HUDEP-2 (cell line): ENCODE measurements at regions not wholly inside any gene's neighbourhood (a gene's known extent, or its start where the extent isn't known, plus 50 kb on each side); places are given as distances from the start of the nearest gene placed in this dataset.
A peak's percentile ranks its signal among the peaks of the same experiment; 100 is the strongest.
"Not testable (repeated sequence)": the region's sequence is repeated elsewhere in the genome, so short reads cannot be mapped to it uniquely, and the experiment has no call there.

ENCODE experiments used
- DNase-seq, 76 experiments: peaks; one replicate each; lab custom pipeline; 2025; ENCODE audit not compliant: unreplicated experiment in 76 of 76; lab: John Stamatoyannopoulos, UW

DNA sequence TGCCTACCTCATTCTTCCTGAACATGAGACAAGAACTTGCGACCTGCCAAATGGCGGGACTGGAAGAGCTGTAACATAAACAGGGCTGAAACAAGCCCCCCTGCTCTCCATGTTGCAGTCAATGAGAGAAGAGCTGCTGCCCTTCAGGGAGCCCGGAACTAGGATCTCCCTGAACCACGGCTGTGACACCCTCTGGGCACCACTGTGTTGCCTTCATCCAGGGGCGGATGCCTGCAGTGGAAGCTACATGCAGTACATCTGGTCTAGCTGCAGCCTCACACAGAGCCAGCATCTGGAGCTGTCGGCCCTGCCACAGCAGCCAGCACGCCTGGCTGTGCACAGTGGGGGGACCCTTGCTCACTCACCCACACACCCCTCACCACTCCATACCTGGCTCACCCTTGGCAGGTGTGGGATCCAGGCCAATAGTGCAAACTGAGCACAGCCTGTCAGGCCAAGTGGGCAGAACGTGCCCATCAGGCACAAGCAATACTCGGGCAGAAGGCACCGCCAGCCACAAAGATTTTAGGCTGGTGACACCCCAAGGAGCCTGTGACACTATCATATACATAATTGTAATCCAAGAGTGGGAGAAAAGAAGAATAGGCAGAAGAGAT, 451.3 kb downstream of the HTR1B start:
- DNase-seq = no peak

DNA sequence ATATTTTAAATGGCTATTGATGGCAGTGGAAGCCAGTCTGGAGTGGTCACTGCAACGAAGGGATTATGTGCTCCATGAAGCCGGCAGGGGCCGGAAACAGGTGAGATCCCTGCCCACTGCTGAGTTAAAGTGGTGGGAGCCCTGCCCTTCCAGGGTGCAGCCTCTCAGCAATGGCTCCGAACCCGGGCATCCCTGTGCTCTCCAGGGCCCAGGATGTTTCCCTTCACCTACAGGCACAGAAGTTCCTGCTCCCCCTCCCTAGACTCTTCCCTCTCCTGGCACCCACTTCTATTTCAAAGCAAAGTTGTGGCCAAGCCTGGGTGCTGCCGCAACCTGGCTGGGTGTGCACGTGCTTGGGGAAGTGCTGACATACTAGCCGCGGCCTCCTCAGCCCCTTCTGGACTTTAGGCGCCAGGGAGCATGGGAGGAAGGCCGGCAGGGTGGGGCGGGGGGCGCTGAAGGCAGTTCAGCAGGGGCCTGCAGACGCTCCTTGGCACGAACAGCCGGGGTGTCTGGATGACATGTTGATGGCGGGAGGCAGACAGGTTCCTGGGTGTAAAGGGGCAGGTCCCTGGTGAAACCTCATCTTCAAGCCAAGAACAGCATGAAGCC, 452.3 kb downstream of the HTR1B start:
- DNase-seq = no peak

DNA sequence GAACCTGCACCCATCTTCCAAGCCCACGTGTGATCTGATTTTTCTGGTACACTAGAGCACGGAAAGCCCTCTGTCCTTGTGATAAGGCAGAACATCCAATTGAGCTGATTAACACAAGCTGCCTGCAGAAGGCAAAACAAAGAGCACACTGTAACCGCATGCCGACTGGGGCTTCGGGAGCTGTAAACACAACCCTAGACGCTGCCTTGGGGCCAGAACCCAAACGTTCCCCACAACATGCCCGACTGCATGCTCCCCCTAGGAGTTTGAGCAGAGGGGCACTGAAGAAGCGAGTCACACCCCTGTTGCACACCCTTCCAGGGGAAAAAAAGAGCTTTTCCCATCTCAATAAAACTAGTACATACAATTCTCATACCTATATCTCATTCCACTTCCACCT, 470.7 kb downstream of the HTR1B start:
- DNase-seq = no peak

DNA sequence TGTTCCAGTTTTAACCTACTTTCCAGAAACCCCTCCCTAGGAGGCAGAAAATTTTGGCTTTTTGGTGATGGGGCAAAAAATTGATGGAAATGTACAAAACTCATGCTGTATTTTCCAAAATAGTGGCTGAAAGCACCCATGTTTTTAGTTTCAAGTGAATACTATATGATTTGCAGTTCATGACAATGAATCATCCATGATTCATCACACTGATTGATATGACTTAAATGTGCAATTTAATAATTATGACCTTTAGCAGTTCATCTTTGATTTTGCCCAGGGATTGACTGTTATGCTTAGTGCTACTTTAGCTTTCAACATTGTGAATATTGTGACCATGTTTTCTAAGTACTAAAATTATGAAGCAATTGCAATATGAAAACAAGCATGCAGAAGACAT, 478.7 kb downstream of the HTR1B start:
- no peak for DNase-seq

DNA sequence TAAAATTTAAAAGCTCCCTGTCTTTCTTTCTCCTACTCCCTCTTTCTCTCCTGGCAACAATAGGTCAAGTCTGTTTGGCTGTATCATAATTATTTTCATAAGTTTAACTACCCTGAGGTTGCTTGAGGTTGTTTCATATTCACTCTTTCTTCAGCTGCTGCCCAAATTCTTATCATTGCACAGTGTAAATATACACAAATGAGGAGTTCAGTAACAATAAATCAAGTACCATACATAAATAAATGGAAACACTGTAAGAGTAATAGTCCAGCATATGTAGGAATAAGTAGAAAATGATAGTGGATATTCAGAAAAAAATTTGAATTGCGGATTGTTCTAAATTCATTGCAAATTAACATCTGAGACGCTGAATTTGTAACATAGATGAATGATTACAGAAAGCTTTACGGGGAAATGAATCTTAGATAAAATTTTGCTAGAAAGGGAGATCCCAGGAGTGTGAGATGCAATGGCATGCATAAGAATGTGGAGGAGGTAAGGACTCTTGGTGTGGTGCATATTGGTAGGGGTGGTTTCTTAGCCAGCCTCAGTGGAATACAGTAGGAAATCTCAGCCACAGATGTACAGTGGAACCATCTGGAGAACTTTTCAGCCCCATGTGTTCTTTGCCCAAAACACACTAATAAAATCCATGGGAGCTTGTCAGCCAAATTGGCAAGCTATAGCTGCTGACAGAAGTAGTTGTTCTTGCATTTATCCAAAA, 480.7 kb downstream of the HTR1B start:
- no peak for DNase-seq

DNA sequence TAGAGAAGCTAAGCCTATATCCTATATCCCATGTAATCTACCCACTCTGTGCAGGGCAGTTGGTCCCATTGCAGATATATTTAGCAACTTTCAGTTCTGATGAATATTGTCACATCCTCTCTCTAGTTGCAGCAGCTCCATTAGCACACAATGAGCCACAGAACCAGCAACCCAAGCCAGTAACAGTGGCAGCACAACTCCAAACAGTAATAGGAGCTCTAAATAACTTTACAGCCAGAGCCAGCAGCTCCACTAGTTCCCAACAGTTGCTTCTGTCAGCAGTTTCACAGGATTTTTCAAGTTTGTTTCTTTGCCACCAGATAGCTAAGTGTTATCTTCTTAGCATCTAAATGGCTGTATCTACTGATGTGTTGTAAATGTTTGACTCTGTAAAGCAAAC, 490.8 kb downstream of the HTR1B start:
- DNase-seq = no peak

DNA sequence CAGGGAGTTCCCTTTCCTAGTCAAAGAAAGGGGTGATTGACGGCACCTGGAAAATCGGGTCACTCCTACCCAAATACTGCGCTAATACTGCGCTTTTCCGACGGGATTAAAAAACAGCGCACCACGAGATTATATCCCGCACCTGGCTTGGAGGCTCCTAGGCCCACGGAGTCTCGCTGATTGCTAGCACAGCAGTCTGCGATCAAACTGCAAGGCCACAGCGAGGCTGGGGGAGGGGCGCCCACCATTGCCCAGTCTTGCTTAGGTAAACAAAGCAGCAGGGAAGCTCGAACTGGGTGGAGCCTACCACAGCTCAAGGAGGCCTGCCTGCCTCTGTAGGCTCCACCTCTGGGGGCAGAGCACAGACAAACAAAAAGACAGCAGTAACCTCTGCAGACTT, 504.1 kb downstream of the HTR1B start:
- DNase-seq = not testable (repeated sequence)

DNA sequence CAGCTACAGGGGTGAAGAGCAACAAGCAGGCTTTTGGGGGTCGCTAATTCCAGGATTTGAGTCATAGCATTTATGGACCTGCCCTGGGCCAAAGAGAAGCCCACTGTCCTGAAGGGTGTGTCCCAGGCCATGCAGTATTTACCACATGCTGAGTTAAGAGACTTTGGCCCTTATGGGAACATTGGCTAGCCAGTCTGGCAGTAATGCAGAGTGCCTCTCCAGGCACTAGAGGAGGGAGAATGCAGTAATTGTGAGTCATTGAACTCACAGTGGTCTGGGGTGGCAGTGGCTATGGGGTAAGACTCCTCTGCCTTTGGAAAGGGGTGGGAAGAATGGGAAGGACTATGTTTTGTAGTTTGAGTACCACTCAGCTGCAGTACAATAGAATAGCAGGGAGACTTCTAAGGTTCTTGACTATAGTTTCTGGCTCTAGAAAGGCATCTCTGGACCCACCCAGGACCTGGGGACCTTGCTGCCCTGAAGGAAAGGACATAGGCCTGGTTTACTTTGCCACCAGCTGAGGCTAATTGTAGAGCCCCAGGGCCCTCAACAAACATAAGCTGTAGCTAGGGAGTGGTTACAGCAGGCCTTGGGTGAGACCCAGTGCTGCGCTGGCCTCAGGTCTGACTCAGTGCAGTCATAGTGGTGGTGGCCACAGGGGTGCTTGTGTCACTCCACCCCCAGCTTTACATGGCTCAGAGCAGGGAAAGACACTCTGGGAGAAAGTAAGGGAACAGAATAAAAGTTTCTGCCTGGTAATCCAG, 520.9 kb downstream of the HTR1B start:
- DNase-seq = no peak

DNA sequence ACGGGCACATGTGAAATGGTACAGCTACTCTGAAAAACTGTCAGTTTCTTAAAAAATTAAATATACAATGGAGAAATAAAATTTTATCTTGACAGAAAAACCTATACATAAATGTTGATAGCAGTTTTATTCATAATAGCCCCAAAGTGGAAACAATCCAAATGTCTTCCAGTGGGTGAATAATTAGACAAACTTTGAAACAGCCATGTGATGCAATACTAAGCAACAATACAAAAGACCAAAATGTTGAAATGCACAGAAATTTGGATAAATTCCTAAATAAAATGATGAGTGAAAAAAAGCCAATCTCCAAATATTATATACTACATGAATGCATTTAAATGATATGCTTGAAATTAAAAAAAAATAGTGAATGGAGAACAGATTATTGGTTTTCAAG, 523.1 kb downstream of the HTR1B start:
- DNase-seq = no peak

DNA sequence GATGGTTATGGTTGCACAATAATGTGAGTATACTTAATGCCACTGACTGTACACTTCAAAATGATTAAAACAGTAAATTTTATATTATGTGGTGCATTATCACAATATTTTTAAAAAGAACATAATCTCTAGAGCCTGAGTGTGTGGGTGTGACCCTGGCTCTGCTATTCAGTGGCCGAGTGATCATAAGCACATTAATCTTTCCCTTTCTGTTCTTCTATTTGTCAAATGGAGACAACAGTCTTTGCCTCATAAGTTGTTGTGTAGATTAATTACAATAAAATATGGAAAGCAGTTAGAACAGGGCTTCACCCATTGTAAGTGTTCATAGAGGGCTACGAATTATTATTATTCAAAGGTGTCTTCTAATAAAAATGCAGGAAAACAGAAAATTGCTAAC, 548.6 kb downstream of the HTR1B start:
- DNase-seq = no peak

DNA sequence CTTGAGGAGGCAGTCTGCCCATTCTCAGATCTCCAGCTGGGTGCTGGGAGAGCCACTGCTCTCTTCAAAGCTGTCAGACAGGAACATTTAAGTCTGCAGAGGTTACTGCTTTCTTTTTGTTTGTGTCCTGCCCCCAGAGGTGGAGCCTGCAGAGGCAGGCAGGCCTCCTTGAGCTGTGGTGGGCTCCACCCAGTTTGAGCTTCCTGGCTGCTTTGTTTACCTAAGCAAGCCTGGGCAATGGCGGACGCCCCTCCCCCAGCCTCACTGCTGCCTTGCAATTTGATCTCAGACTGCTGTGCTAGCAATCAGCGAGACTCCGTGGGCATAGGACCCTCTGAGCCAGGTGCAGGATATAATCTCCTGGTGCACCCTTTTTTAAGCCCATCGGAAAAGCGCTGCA, 557.8 kb downstream of the HTR1B start:
- not testable (repeated sequence) for DNase-seq

DNA sequence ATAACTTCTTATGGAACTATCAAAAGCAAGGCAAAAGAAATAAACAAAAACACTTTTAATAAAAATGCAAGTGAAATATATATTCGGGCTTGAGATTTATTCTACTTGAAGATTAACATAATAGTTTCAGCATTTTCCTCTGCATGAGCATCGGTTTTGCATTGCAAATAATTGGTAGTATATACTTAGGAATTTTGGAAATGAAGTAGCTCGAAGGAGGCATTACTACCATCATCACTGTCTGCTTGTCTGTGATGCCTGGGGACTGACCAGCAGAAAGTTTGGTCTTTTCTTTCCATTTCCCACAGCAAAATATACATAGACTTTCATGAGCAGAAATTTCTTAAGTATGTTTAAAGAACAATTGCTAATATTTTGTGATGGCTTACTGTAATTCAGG, 570.7 kb downstream of the HTR1B start:
- DNase-seq = no peak

DNA sequence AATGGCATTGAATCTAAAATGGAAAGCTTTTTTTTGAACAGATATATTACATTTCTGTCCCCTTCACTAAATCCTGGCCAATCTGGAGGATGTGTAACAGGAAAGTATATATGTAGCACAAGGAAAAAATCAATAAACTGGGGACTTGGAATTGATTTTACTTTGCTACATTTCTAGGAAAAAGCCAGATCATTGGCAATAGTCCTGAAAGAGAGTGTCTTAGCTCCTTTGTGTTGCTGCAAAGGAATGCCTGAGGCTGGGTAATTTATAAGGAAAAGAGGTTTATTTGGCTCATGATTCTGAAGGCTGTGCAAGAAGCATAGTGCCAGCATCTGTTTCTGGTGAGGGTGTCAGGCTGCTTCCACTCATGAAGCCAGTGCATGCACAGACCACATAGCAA, 574.9 kb downstream of the HTR1B start:
- no peak for DNase-seq

DNA sequence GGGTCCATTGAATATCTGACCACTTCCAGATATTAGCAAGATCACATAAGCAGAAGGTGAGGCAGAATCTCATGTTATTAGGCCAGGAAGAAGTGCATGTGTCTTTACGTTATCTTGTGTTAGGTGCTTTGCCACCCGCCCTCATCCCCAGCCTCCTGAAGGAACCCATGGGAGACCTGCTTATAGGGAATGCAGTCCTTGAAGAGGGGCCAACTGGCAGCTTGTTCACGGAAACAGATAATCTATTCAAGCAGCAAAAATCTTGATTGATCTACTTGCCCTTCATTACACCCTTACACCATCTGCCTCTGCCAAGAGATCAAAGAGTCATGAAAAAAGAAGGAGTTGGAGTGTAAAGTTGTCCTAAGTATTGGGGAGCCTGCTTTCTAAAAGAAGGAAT, 576.4 kb downstream of the HTR1B start:
- DNase-seq = no peak

DNA sequence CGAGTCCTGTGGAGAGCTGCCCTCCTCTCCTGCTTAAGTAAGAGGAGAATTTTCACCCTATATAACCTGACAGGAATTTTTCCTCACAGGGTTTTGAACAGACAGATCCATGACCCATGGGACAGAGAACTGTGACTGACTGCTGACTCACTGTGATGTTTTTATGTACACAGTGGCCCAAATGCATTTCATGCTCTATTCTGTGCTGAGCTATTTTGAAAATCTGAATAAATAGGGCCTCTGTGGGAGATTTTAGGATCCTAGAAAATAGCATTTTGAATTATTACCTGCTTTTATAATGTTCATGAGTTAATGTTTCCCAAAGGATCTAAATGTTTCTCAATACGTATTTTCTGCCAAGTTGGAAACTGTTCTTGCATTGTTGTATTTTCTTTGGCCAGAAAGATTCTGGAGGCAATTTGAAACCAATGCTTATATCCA, 577.4 kb downstream of the HTR1B start:
- no peak for DNase-seq

DNA sequence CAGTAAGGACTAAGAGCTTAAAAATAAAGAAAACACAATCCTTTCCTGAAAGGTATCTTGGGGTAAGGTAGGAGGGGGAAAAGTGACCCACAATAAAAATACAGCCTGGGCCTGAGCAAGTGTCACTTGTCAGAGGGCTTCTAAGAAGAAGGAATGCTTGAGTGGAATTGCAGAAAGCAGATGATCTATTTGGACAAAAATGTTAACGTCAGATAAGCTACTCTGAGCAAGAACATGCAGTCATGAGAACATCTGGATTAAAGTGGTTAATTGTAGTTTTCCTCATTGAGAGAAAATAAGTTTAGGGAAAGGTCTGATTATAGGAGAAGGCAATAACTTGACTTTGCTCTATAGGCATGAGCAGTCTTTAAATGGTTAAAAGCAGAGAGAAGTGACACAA, 581.9 kb downstream of the HTR1B start:
- no peak for DNase-seq

DNA sequence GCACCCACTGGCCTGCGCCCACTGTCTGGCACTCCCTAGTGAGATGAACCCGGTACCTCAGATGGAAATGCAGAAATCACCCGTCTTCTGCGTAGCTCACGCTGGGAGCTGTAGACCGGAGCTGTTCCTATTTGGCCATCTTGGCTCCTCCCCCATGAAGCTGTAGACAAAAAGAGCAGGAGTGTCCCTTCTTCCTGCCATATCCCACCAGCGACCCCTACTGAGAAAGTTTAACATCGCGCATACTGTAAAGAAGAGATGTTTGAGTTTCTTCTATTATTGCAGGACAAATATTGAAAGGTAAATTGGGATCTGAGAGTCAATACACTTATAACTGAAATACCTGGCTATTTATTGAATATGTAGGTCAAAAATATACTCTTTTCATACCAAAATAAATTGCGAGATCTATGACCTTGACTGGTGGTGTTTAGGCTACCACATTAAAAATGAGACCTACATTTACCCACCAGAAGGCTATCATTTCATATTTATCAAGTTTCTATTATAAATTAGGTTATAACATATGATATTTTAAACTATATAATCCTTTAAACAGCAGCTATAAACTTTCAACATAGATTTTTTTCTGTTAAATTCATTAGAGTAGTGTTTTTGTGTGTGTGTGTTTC, 586.3 kb downstream of the HTR1B start:
- DNase-seq = peak in 3 of 76 experiments; percentile 3 to 25 (median 6)

DNA sequence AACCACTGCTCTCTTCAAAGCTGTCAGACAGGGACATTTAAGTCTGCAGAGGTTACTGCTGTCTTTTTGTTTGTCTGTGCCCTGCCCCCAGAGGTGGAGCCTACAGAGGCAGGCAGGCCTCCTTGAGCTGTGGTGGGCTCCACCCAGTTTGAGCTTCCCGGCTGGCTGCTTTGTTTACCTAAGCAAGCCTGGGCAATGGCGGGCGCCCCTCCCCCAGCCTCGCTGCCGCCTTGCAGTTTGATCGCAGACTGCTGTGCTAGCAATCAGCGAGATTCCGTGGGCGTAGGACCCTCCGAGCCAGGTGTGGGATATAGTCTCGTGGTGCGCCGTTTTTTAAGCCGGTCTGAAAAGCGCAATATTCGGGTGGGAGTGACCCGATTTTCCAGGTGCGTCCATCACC, 586.9 kb downstream of the HTR1B start:
- DNase-seq = not testable (repeated sequence)

DNA sequence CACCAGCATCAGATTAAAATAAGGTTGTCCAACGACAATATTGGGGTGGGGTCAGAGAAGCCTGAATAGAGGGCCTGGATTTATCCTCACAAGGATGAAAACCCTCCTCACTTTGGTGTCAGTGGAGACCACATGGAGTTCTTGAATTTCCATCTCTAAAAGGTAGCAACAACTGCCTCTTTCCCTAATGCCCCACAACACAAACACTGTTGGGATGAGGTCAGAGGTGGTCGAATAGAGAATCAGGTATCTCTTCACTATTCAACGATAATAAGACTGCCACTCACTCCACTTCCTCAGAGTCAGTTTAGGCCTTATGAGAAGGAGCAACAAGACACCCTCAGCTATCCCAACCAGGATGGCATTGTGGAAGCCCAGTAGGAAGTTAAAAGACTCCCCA, 596.1 kb downstream of the HTR1B start:
- DNase-seq = no peak

DNA sequence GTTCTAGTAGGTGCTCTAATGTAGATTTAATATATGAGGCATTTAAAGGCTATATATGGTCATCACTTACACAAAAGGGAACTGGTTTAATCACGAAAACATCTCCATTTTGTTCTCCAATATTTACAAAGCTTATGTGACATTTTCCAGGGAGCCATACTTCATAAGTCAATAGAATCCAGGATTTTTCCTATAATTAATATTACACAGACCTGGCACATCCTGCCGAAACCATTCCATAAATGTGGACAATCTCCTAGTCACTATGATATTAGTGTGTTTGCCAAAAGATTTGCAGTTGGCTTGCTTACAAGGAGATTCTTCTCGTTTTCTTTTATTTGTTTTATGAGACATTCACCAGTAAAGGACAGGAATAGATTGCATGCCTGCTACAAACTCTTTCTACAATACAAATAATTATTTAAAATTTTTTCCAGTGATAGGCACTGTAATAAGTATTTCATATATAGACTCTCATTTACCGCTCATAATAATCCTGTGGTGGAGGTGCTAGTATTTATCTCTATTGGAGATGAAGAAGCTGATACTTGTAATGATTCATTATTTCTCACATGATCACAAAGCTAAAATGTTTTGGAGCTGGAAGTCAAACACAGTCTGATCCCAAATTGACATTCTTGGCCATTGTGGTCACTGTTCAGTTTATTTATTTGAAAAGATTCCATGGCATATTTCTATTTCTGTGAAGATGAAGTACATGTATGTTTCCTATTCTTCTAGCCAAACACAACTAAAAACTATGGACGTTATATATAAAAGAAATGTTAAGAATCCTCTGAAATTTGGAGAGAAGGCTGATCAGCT, 597.0 kb downstream of the HTR1B start:
- DNase-seq = no peak
